HepG2 (cell line): ENCODE measurements at regions not wholly inside any gene's neighbourhood (a gene's known extent, or its start where the extent isn't known, plus 50 kb on each side); places are given as distances from the start of the nearest gene placed in this dataset.

Experiments
- AHR ChIP-seq: IDR thresholded peaks from 2 replicates; pipeline ENCODE4 v1.6.1; 2018; ENCODE audit warnings: missing genetic modification reagents, missing compliant biosample characterization
- ARNT ChIP-seq: fragments of 450-650 bp; IDR thresholded peaks from 2 replicates; pipeline ENCODE4 v1.6.1; 2017
- ATAD3A ChIP-seq: sonication (generic); formaldehyde crosslinking; IDR thresholded peaks from 2 replicates; pipeline ENCODE4 v1.4.0; 2020; ENCODE audit warnings: missing genetic modification reagents
- CBX1 ChIP-seq: IDR thresholded peaks from one replicate; pipeline ENCODE4 v1.6.1; 2016; ENCODE audit warnings: antibody characterized with exemption, low read depth
- ELF1 ChIP-seq: sonication (generic); formaldehyde crosslinking; IDR thresholded peaks from 2 replicates; pipeline ENCODE4 v1.4.0; 2020; ENCODE audit warnings: missing genetic modification reagents
- GABPA ChIP-seq, 2 experiments: IDR thresholded peaks; 2 replicates each; pipeline ENCODE4 v1.6.1; 2011 to 2016; ENCODE audit warnings: low read depth in 2 of 2, low read length in 1 of 2, missing biosample characterization in 1 of 2, missing genetic modification characterization in 1 of 2
- HCFC1 ChIP-seq: fragments of 150-350 bp; IDR thresholded peaks from 2 replicates; pipeline ENCODE4 v1.6.1; 2014; ENCODE audit warnings: low read depth, low read length
- ISL2 ChIP-seq: sonication (generic); formaldehyde crosslinking; IDR thresholded peaks from 2 replicates; pipeline ENCODE4 v1.5.0; 2020; ENCODE audit warnings: missing genetic modification reagents
- LRRFIP1 ChIP-seq: sonication (generic); formaldehyde crosslinking; conservative IDR thresholded peaks from 2 replicates; pipeline ENCODE4 v1.4.0; 2020; ENCODE audit warnings: missing genetic modification reagents
- PLSCR1 ChIP-seq: sonication (generic); formaldehyde crosslinking; IDR thresholded peaks from 2 replicates; pipeline ENCODE4 v1.5.0; 2020; ENCODE audit warnings: missing genetic modification reagents, mild to moderate bottlenecking, borderline replicate concordance
- PRPF4 ChIP-seq: fragments of 200-400 bp; formaldehyde crosslinking; IDR thresholded peaks from 2 replicates; pipeline ENCODE4 v1.6.1; 2016; ENCODE audit warnings: low read length, low read depth; ENCODE audit not compliant: poor library complexity, severe bottlenecking
- RARG ChIP-seq: sonication (generic); formaldehyde crosslinking; IDR thresholded peaks from 2 replicates; pipeline ENCODE4 v1.4.0; 2020; ENCODE audit warnings: low read depth, mild to moderate bottlenecking, missing genetic modification reagents
- SIN3B ChIP-seq: fragments of 150-350 bp; IDR thresholded peaks from 2 replicates; pipeline ENCODE4 v1.6.1; 2014; ENCODE audit warnings: low read length
- TCF7 ChIP-seq: sonication (generic); IDR thresholded peaks from 2 replicates; pipeline ENCODE4 v1.6.1; 2016; ENCODE audit warnings: antibody characterized with exemption, low read depth
- TSC22D2 ChIP-seq: sonication (generic); formaldehyde crosslinking; IDR thresholded peaks from 2 replicates; pipeline ENCODE4 v1.5.1; 2020; ENCODE audit warnings: missing genetic modification reagents, mild to moderate bottlenecking, borderline replicate concordance
- XBP1 ChIP-seq: sonication (generic); formaldehyde crosslinking; IDR thresholded peaks from 2 replicates; pipeline ENCODE4 v1.5.0; 2020; ENCODE audit warnings: missing genetic modification reagents
- ZBTB26 ChIP-seq: IDR thresholded peaks from 2 replicates; pipeline ENCODE4 v1.6.1; 2016; ENCODE audit warnings: missing compliant biosample characterization, missing genetic modification reagents, borderline replicate concordance
- ZKSCAN8 ChIP-seq: IDR thresholded peaks from 2 replicates; pipeline ENCODE4 v1.6.1; 2016; ENCODE audit warnings: borderline replicate concordance, missing genetic modification reagents, missing compliant biosample characterization
- ZNF776 ChIP-seq: sonication (generic); formaldehyde crosslinking; IDR thresholded peaks from 2 replicates; pipeline ENCODE4 v1.4.0; 2020; ENCODE audit warnings: mild to moderate bottlenecking, missing genetic modification reagents
- ZNF790 ChIP-seq: sonication (generic); formaldehyde crosslinking; IDR thresholded peaks from 2 replicates; pipeline ENCODE4 v1.8.0; 2022; ENCODE audit warnings: missing genetic modification reagents, mild to moderate bottlenecking, borderline replicate concordance
- TF ChIP-seq, protein P1 (sequence below): sonication (generic); formaldehyde crosslinking; IDR thresholded peaks from 2 replicates; pipeline ENCODE4 v1.8.1; 2023; ENCODE audit warnings: mild to moderate bottlenecking, missing genetic modification reagents
- TF ChIP-seq, protein P2 (sequence below): sonication (generic); formaldehyde crosslinking; IDR thresholded peaks from 2 replicates; pipeline ENCODE4 v1.4.0; 2020; ENCODE audit warnings: missing genetic modification reagents, borderline replicate concordance

GRCh38 chr6:7042654-7043545 lies 64.9 kb upstream of the RREB1 start (continued):
- TF ChIP-seq SIN3B, result no peak
- TF ChIP-seq, protein P1, sequence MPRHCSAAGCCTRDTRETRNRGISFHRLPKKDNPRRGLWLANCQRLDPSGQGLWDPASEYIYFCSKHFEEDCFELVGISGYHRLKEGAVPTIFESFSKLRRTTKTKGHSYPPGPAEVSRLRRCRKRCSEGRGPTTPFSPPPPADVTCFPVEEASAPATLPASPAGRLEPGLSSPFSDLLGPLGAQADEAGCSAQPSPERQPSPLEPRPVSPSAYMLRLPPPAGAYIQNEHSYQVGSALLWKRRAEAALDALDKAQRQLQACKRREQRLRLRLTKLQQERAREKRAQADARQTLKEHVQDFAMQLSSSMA, result no peak
- TF ChIP-seq, protein P2, sequence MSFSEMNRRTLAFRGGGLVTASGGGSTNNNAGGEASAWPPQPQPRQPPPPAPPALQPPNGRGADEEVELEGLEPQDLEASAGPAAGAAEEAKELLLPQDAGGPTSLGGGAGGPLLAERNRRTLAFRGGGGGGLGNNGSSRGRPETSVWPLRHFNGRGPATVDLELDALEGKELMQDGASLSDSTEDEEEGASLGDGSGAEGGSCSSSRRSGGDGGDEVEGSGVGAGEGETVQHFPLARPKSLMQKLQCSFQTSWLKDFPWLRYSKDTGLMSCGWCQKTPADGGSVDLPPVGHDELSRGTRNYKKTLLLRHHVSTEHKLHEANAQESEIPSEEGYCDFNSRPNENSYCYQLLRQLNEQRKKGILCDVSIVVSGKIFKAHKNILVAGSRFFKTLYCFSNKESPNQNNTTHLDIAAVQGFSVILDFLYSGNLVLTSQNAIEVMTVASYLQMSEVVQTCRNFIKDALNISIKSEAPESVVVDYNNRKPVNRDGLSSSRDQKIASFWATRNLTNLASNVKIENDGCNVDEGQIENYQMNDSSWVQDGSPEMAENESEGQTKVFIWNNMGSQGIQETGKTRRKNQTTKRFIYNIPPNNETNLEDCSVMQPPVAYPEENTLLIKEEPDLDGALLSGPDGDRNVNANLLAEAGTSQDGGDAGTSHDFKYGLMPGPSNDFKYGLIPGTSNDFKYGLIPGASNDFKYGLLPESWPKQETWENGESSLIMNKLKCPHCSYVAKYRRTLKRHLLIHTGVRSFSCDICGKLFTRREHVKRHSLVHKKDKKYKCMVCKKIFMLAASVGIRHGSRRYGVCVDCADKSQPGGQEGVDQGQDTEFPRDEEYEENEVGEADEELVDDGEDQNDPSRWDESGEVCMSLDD (CRISPR knock-in tag), result no peak
- TF ChIP-seq ZNF790, result no peak; the same call in 1 of the 2 replicates
- no peak for TF ChIP-seq CBX1
- TF ChIP-seq ZNF776 (CRISPR knock-in tag), result no peak
- peak; percentile 40; the same call in 1 of the 2 replicates for TF ChIP-seq TCF7
- TF ChIP-seq PLSCR1 (CRISPR knock-in tag), result no peak
- no peak for TF ChIP-seq GABPA (IDR thresholded peaks at IDR 0.05; ENCODE audit: low read depth, low read length)
- peak; percentile 45; the same call in 1 of the 2 replicates for TF ChIP-seq GABPA (CRISPR knock-in tag; IDR thresholded peaks at IDR 0.05; ENCODE audit: low read depth)
- no peak for TF ChIP-seq PRPF4
- TF ChIP-seq ZBTB26 (CRISPR knock-in tag), result peak; percentile 99
- no peak for TF ChIP-seq ELF1 (CRISPR knock-in tag)
- no peak for TF ChIP-seq LRRFIP1
- no peak for TF ChIP-seq ATAD3A
- no peak for TF ChIP-seq ARNT
- TF ChIP-seq HCFC1, result no peak
- TF ChIP-seq XBP1 (CRISPR knock-in tag), result 0 out of 2 replicates have a peak, but pooled peaks have one; percentile 68
- TF ChIP-seq ISL2, result peak; percentile 70
- peak; percentile 16 for TF ChIP-seq TSC22D2 (CRISPR knock-in tag)
- TF ChIP-seq AHR (CRISPR knock-in tag), result peak; percentile 19; the same call in 1 of the 2 replicates
- peak; percentile 94; the same call in 1 of the 2 replicates for TF ChIP-seq RARG
- peak; percentile 74; the same call in 1 of the 2 replicates for TF ChIP-seq ZKSCAN8 (CRISPR knock-in tag)
